ENCODE measurements at regions not wholly inside any gene's neighbourhood (a gene's known extent, or its start where the extent isn't known, plus 50 kb on each side); places are given as distances from the start of the nearest gene placed in this dataset.

- TF ChIP-seq, protein P1, sequence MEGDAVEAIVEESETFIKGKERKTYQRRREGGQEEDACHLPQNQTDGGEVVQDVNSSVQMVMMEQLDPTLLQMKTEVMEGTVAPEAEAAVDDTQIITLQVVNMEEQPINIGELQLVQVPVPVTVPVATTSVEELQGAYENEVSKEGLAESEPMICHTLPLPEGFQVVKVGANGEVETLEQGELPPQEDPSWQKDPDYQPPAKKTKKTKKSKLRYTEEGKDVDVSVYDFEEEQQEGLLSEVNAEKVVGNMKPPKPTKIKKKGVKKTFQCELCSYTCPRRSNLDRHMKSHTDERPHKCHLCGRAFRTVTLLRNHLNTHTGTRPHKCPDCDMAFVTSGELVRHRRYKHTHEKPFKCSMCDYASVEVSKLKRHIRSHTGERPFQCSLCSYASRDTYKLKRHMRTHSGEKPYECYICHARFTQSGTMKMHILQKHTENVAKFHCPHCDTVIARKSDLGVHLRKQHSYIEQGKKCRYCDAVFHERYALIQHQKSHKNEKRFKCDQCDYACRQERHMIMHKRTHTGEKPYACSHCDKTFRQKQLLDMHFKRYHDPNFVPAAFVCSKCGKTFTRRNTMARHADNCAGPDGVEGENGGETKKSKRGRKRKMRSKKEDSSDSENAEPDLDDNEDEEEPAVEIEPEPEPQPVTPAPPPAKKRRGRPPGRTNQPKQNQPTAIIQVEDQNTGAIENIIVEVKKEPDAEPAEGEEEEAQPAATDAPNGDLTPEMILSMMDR (IDR thresholded peaks at IDR 0.05), result no peak
- TF ChIP-seq EP300 (IDR thresholded peaks at IDR 0.05) (no peak), POLR2AphosphoS5 (IDR thresholded peaks at IDR 0.05) (no peak), POLR2A (IDR thresholded peaks at IDR 0.05) (no peak)
These were observed 146.9 kb downstream of the MRM1 start for GRCh38 chr17:36748272-36748671.
